ENCODE measurements at regions not wholly inside any gene's neighbourhood (a gene's known extent, or its start where the extent isn't known, plus 50 kb on each side); places are given as distances from the start of the nearest gene placed in this dataset.

DNA sequence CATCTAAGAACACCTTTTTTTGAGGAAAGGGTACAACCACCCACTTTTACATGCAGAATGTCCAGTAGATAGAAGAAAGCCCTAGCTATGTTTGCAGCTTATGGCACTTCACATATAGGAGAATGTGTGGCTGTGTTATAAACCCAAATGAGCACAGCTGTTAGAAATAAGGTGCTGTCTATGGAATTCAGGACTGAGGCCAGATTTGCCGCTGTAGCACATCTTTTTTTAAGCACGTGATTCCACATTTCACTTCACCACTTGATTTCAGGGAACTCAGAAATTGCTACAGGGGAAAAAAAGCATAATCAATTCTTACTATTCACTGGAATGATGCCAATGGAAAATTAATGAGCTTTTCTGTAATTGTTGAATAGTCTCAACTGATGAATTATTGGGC is 147.2 kb upstream of the ADAMTS5 start (continued):
- TF ChIP-seq ZNF699 (CRISPR knock-in tag; IDR thresholded peaks at IDR 0.05; ENCODE audit: insufficient replicate concordance) (no peak), MYNN (IDR thresholded peaks at IDR 0.05) (no peak), MYNN (CRISPR knock-in tag; IDR thresholded peaks at IDR 0.05) (no peak), MCM5 (IDR thresholded peaks at IDR 0.05; ENCODE audit: low read depth) (no peak), YY1 (IDR thresholded peaks at IDR 0.05; ENCODE audit: borderline replicate concordance in 1 of 3, control insufficient read depth in 1 of 3, extremely low read depth in 1 of 3, insufficient read depth in 3 of 3, insufficient read length in 1 of 3, insufficient replicate concordance in 2 of 3, low read depth in 1 of 3, low read length in 2 of 3) (no peak), HEY1 (CRISPR knock-in tag; IDR thresholded peaks at IDR 0.05; ENCODE audit: borderline replicate concordance) (no peak)
- TF ChIP-seq, protein P1, sequence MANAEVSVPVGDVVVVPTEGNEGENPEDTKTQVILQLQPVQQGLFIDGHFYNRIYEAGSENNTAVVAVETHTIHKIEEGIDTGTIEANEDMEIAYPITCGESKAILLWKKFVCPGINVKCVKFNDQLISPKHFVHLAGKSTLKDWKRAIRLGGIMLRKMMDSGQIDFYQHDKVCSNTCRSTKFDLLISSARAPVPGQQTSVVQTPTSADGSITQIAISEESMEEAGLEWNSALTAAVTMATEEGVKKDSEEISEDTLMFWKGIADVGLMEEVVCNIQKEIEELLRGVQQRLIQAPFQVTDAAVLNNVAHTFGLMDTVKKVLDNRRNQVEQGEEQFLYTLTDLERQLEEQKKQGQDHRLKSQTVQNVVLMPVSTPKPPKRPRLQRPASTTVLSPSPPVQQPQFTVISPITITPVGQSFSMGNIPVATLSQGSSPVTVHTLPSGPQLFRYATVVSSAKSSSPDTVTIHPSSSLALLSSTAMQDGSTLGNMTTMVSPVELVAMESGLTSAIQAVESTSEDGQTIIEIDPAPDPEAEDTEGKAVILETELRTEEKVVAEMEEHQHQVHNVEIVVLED (CRISPR knock-in tag; IDR thresholded peaks at IDR 0.05), result no peak
- TF ChIP-seq, protein P2, sequence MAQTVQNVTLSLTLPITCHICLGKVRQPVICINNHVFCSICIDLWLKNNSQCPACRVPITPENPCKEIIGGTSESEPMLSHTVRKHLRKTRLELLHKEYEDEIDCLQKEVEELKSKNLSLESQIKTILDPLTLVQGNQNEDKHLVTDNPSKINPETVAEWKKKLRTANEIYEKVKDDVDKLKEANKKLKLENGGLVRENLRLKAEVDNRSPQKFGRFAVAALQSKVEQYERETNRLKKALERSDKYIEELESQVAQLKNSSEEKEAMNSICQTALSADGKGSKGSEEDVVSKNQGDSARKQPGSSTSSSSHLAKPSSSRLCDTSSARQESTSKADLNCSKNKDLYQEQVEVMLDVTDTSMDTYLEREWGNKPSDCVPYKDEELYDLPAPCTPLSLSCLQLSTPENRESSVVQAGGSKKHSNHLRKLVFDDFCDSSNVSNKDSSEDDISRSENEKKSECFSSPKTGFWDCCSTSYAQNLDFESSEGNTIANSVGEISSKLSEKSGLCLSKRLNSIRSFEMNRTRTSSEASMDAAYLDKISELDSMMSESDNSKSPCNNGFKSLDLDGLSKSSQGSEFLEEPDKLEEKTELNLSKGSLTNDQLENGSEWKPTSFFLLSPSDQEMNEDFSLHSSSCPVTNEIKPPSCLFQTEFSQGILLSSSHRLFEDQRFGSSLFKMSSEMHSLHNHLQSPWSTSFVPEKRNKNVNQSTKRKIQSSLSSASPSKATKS (CRISPR knock-in tag; IDR thresholded peaks at IDR 0.05), result no peak
- TF ChIP-seq, protein P3, sequence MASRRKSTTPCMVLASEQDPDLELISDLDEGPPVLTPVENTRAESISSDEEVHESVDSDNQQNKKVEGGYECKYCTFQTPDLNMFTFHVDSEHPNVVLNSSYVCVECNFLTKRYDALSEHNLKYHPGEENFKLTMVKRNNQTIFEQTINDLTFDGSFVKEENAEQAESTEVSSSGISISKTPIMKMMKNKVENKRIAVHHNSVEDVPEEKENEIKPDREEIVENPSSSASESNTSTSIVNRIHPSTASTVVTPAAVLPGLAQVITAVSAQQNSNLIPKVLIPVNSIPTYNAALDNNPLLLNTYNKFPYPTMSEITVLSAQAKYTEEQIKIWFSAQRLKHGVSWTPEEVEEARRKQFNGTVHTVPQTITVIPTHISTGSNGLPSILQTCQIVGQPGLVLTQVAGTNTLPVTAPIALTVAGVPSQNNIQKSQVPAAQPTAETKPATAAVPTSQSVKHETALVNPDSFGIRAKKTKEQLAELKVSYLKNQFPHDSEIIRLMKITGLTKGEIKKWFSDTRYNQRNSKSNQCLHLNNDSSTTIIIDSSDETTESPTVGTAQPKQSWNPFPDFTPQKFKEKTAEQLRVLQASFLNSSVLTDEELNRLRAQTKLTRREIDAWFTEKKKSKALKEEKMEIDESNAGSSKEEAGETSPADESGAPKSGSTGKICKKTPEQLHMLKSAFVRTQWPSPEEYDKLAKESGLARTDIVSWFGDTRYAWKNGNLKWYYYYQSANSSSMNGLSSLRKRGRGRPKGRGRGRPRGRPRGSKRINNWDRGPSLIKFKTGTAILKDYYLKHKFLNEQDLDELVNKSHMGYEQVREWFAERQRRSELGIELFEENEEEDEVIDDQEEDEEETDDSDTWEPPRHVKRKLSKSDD (conservative IDR thresholded peaks at IDR 0.05; ENCODE audit: low read length), result no peak
- TF ChIP-seq, protein P4, sequence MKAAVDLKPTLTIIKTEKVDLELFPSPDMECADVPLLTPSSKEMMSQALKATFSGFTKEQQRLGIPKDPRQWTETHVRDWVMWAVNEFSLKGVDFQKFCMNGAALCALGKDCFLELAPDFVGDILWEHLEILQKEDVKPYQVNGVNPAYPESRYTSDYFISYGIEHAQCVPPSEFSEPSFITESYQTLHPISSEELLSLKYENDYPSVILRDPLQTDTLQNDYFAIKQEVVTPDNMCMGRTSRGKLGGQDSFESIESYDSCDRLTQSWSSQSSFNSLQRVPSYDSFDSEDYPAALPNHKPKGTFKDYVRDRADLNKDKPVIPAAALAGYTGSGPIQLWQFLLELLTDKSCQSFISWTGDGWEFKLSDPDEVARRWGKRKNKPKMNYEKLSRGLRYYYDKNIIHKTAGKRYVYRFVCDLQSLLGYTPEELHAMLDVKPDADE (conservative IDR thresholded peaks at IDR 0.05; ENCODE audit: control insufficient read depth, low read depth, low read length), result no peak
